KMS-11 (cell line): ENCODE measurements at regions not wholly inside any gene's neighbourhood (a gene's known extent, or its start where the extent isn't known, plus 50 kb on each side); places are given as distances from the start of the nearest gene placed in this dataset.
"Not testable (repeated sequence)": the region's sequence is repeated elsewhere in the genome, so short reads cannot be mapped to it uniquely, and the experiment has no call there.

Experiments used
- H2AFZ ChIP-seq: fragments of 200-600 bp; sonication (generic); 2 replicates; pipeline ENCODE4 v1.6.1; 2016; ENCODE audit warnings: antibody characterized with exemption, mixed run types, low read depth
- H3K27ac ChIP-seq: fragments of 200-600 bp; sonication (generic); 2 replicates; pipeline ENCODE4 v1.6.1; 2016; ENCODE audit warnings: mild to moderate bottlenecking, mixed run types
- H3K27me3 ChIP-seq: fragments of 200-600 bp; sonication (generic); 2 replicates; pipeline ENCODE4 v1.6.1; 2017; ENCODE audit warnings: mild to moderate bottlenecking, low read depth, mixed run types, moderate library complexity; ENCODE audit not compliant: insufficient read depth
- H3K36me3 ChIP-seq: fragments of 200-600 bp; sonication (generic); 2 replicates; pipeline ENCODE4 v1.6.1; 2017; ENCODE audit warnings: mild to moderate bottlenecking, mixed run types; ENCODE audit not compliant: insufficient read depth
- H3K4me1 ChIP-seq: fragments of 200-600 bp; sonication (generic); 2 replicates; pipeline ENCODE4 v1.6.1; 2016; ENCODE audit warnings: mild to moderate bottlenecking, low read depth, mixed run types; ENCODE audit not compliant: poor library complexity, severe bottlenecking
- H3K4me2 ChIP-seq: fragments of 200-600 bp; sonication (generic); 2 replicates; pipeline ENCODE4 v1.7.0; 2016; ENCODE audit warnings: mild to moderate bottlenecking, mixed run types
- H3K4me3 ChIP-seq: fragments of 200-600 bp; sonication (generic); IDR thresholded peaks from 2 replicates; pipeline ENCODE4 v1.6.1; 2017; ENCODE audit warnings: low read depth, low read length, mixed read lengths; ENCODE audit not compliant: insufficient read depth
- H3K79me2 ChIP-seq: fragments of 200-600 bp; sonication (generic); 2 replicates; pipeline ENCODE4 v1.6.1; 2016; ENCODE audit warnings: low read depth, mixed run types; ENCODE audit not compliant: insufficient read depth
- H3K9ac ChIP-seq: fragments of 200-600 bp; sonication (generic); 2 replicates; pipeline ENCODE4 v1.6.1; 2016; ENCODE audit warnings: mild to moderate bottlenecking, mixed run types
- H4K20me1 ChIP-seq: fragments of 200-600 bp; sonication (generic); 2 replicates; pipeline ENCODE4 v1.6.1; 2016; ENCODE audit warnings: mild to moderate bottlenecking, mixed run types; ENCODE audit not compliant: insufficient read depth
- CTCF ChIP-seq: fragments of 200-600 bp; sonication (generic); conservative IDR thresholded peaks from 2 replicates; pipeline ENCODE4 v1.6.1; 2017; ENCODE audit warnings: low read depth, mild to moderate bottlenecking, antibody characterized with exemption, low read length, moderate library complexity, mixed read lengths

GRCh38 chr2:131590896-131591295, 63.2 kb downstream of the CCDC74A start:
- no peak for TF ChIP-seq CTCF

GRCh38 chr2:131596561-131596960, 68.9 kb downstream of the CCDC74A start:
- H3K27ac ChIP-seq, H3K27me3 ChIP-seq, H3K79me2 ChIP-seq, H3K36me3 ChIP-seq, H3K9ac ChIP-seq, H2AFZ ChIP-seq, H3K4me1 ChIP-seq, H4K20me1 ChIP-seq, H3K4me2 ChIP-seq, H3K4me3 ChIP-seq: not testable (repeated sequence)

More at GRCh38 chr2:131590896-131591295, 63.2 kb downstream of the CCDC74A start:
- no peaks in the 10 kb centered on the region for H3K4me1 ChIP-seq
- H3K4me2 ChIP-seq = no peak overlapping the region
- no peak overlapping the region for H3K9ac ChIP-seq
- H3K27me3 ChIP-seq = no peaks in the 10 kb centered on the region
- no peak overlapping the region for H3K27ac ChIP-seq
- H3K36me3 ChIP-seq = no peaks in the 10 kb centered on the region
- no peak overlapping the region for H3K4me3 ChIP-seq
- H4K20me1 ChIP-seq = no peaks in the 10 kb centered on the region
- no peak overlapping the region for H2AFZ ChIP-seq
- no peaks in the 10 kb centered on the region for H3K79me2 ChIP-seq

GRCh38 chr2:131602444-131602843, 74.8 kb downstream of the CCDC74A start:
- not testable (repeated sequence) for H2AFZ ChIP-seq, H3K4me2 ChIP-seq, H4K20me1 ChIP-seq, H3K79me2 ChIP-seq, H3K4me1 ChIP-seq, H3K36me3 ChIP-seq, H3K27ac ChIP-seq, H3K4me3 ChIP-seq, H3K9ac ChIP-seq, H3K27me3 ChIP-seq

GRCh38 chr2:131604652-131605051, 77.0 kb downstream of the CCDC74A start:
- not testable (repeated sequence) for H3K27me3 ChIP-seq, H3K9ac ChIP-seq, H3K4me2 ChIP-seq, H3K79me2 ChIP-seq, H3K4me3 ChIP-seq, H4K20me1 ChIP-seq, H3K4me1 ChIP-seq, H3K36me3 ChIP-seq, H3K27ac ChIP-seq, H2AFZ ChIP-seq

- not testable (repeated sequence) for H4K20me1 ChIP-seq, H3K36me3 ChIP-seq, H3K4me1 ChIP-seq, H3K4me3 ChIP-seq, H3K79me2 ChIP-seq, H2AFZ ChIP-seq, H3K4me2 ChIP-seq, H3K9ac ChIP-seq, H3K27ac ChIP-seq, H3K27me3 ChIP-seq
Measured at GRCh38 chr2:131606366-131606765, 78.7 kb downstream of the CCDC74A start.

GRCh38 chr2:131607056-131607455, 79.4 kb downstream of the CCDC74A start:
- H3K36me3 ChIP-seq = not testable (repeated sequence)

GRCh38 chr2:131614539-131614938, 86.9 kb downstream of the CCDC74A start:
- H3K4me1 ChIP-seq, H3K79me2 ChIP-seq, H3K9ac ChIP-seq, H3K27ac ChIP-seq, H4K20me1 ChIP-seq, H3K4me2 ChIP-seq, H3K27me3 ChIP-seq, H2AFZ ChIP-seq, H3K4me3 ChIP-seq, H3K36me3 ChIP-seq: not testable (repeated sequence)

More at GRCh38 chr2:131607056-131607455, 79.4 kb downstream of the CCDC74A start:
- not testable (repeated sequence) for H3K4me1 ChIP-seq, H3K79me2 ChIP-seq, H3K9ac ChIP-seq, H4K20me1 ChIP-seq, H3K27me3 ChIP-seq, H3K27ac ChIP-seq, H2AFZ ChIP-seq, H3K4me2 ChIP-seq, H3K4me3 ChIP-seq

GRCh38 chr2:131618320-131618719, 90.6 kb downstream of the CCDC74A start:
- H3K36me3 ChIP-seq, H3K4me3 ChIP-seq, H3K9ac ChIP-seq, H2AFZ ChIP-seq, H3K4me1 ChIP-seq, H3K27ac ChIP-seq, H3K4me2 ChIP-seq, H3K79me2 ChIP-seq, H3K27me3 ChIP-seq, H4K20me1 ChIP-seq: not testable (repeated sequence)

- not testable (repeated sequence) for H3K79me2 ChIP-seq, H3K36me3 ChIP-seq, H4K20me1 ChIP-seq
Measured at GRCh38 chr2:131622874-131623273, 95.2 kb downstream of the CCDC74A start.

GRCh38 chr2:131626011-131626410, 98.3 kb downstream of the CCDC74A start:
- H3K4me2 ChIP-seq, H2AFZ ChIP-seq, H4K20me1 ChIP-seq, H3K9ac ChIP-seq, H3K27ac ChIP-seq, H3K4me3 ChIP-seq, H3K79me2 ChIP-seq, H3K27me3 ChIP-seq, H3K4me1 ChIP-seq, H3K36me3 ChIP-seq: not testable (repeated sequence)

More at GRCh38 chr2:131622874-131623273, 95.2 kb downstream of the CCDC74A start:
- not testable (repeated sequence) for H3K4me2 ChIP-seq, H3K4me3 ChIP-seq, H3K9ac ChIP-seq, H3K27ac ChIP-seq, H2AFZ ChIP-seq, H3K4me1 ChIP-seq, H3K27me3 ChIP-seq
